ENCODE measurements at regions not wholly inside any gene's neighbourhood (a gene's known extent, or its start where the extent isn't known, plus 50 kb on each side); places are given as distances from the start of the nearest gene placed in this dataset.

DNA sequence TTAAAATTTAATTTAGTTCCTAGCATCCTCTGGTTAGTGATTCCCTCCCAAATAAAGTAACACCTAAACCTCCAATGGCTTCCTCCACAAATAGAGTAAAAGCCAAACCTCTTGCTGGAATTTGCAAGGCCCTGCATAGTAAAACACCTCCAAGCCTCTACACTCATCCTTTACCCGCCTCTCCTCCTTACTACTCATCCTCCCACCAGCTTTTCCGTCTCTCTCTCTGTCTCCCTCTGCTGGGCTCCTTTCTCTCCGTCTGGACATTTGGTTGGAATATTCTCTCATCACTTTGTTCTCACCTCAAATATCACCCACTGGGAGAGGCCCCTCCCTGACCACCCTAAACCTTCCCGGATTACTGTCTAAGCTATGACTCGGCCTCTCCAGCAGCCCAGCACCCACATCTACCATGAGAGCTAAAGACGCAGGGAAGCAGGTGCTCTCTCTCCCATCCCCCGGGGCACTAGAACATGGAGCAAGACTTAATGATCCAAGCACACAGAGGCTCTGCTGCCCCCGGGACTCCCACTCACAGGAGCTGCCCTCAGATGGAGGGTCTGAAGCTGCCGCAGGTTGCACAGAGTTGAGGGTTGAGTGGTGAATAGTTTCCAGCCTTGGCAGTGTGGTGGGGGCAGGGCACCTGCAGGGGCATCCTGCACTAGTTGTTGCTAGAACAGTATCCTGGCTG, 167.2 kb downstream of the FBXO15 start:
- TF ChIP-seq POLR2A (IDR thresholded peaks at IDR 0.05; ENCODE audit: borderline replicate concordance, extremely low read depth, insufficient read depth, insufficient read length): no peak
- TF ChIP-seq, protein P1, sequence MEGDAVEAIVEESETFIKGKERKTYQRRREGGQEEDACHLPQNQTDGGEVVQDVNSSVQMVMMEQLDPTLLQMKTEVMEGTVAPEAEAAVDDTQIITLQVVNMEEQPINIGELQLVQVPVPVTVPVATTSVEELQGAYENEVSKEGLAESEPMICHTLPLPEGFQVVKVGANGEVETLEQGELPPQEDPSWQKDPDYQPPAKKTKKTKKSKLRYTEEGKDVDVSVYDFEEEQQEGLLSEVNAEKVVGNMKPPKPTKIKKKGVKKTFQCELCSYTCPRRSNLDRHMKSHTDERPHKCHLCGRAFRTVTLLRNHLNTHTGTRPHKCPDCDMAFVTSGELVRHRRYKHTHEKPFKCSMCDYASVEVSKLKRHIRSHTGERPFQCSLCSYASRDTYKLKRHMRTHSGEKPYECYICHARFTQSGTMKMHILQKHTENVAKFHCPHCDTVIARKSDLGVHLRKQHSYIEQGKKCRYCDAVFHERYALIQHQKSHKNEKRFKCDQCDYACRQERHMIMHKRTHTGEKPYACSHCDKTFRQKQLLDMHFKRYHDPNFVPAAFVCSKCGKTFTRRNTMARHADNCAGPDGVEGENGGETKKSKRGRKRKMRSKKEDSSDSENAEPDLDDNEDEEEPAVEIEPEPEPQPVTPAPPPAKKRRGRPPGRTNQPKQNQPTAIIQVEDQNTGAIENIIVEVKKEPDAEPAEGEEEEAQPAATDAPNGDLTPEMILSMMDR (IDR thresholded peaks at IDR 0.05 in 2 of 3, conservative IDR thresholded peaks at IDR 0.05 in 1 of 3; ENCODE audit: borderline replicate concordance in 1 of 3, insufficient read depth in 1 of 3, low read depth in 2 of 3, low read length in 2 of 3): peak in 2 of 3 experiments; percentile 56 to 59; a peak in 4 of 6 replicates
